AG10803 (cell line): ENCODE measurements at regions not wholly inside any gene's neighbourhood (a gene's known extent, or its start where the extent isn't known, plus 50 kb on each side); places are given as distances from the start of the nearest gene placed in this dataset.
A peak's percentile ranks its signal among the peaks of the same experiment; 100 is the strongest.

Experiments used
- DNase-seq: peaks from one replicate; pipeline ENCODE4 v3.0.0; 2010; ENCODE audit warnings: low read depth
- H3K4me3 ChIP-seq: 2 replicates; pipeline ENCODE4 v1.5.1; 2011; ENCODE audit warnings: mild to moderate bottlenecking, low read length, control low read depth
- TF ChIP-seq, protein P1 (sequence below): conservative IDR thresholded peaks from 2 replicates; pipeline ENCODE4 v1.5.1; 2011; ENCODE audit warnings: mild to moderate bottlenecking, low read length, control low read depth, inconsistent platforms

- no peak overlapping the region for H3K4me3 ChIP-seq
- no peak for DNase-seq
- TF ChIP-seq, protein P1, sequence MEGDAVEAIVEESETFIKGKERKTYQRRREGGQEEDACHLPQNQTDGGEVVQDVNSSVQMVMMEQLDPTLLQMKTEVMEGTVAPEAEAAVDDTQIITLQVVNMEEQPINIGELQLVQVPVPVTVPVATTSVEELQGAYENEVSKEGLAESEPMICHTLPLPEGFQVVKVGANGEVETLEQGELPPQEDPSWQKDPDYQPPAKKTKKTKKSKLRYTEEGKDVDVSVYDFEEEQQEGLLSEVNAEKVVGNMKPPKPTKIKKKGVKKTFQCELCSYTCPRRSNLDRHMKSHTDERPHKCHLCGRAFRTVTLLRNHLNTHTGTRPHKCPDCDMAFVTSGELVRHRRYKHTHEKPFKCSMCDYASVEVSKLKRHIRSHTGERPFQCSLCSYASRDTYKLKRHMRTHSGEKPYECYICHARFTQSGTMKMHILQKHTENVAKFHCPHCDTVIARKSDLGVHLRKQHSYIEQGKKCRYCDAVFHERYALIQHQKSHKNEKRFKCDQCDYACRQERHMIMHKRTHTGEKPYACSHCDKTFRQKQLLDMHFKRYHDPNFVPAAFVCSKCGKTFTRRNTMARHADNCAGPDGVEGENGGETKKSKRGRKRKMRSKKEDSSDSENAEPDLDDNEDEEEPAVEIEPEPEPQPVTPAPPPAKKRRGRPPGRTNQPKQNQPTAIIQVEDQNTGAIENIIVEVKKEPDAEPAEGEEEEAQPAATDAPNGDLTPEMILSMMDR = no peak
Observed at GRCh38 chr3:153080778-153081240, 81.2 kb upstream of the RAP2B start.

DNA sequence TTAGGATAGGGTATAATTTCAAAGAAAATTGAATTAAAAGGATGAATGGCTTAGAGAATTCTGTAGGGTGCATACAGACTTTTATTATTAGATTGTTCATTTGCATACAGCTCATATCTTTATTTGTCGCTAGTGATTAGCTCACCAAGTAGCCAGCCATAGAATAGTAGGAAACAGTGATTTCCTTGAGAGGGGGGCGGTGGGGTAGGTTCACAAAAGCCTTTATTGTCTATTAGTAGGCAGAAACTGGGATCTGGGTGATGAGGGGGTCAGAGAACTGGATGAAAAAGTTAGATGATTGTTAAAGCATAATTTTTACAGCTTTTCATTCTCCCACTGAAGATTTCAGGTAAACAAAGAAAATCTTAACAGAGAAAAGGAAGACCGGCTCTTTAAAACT, 77.6 kb upstream of the RAP2B start:
- no peak for DNase-seq
- TF ChIP-seq, protein P1 = no peak
- no peak overlapping the region for H3K4me3 ChIP-seq

DNA sequence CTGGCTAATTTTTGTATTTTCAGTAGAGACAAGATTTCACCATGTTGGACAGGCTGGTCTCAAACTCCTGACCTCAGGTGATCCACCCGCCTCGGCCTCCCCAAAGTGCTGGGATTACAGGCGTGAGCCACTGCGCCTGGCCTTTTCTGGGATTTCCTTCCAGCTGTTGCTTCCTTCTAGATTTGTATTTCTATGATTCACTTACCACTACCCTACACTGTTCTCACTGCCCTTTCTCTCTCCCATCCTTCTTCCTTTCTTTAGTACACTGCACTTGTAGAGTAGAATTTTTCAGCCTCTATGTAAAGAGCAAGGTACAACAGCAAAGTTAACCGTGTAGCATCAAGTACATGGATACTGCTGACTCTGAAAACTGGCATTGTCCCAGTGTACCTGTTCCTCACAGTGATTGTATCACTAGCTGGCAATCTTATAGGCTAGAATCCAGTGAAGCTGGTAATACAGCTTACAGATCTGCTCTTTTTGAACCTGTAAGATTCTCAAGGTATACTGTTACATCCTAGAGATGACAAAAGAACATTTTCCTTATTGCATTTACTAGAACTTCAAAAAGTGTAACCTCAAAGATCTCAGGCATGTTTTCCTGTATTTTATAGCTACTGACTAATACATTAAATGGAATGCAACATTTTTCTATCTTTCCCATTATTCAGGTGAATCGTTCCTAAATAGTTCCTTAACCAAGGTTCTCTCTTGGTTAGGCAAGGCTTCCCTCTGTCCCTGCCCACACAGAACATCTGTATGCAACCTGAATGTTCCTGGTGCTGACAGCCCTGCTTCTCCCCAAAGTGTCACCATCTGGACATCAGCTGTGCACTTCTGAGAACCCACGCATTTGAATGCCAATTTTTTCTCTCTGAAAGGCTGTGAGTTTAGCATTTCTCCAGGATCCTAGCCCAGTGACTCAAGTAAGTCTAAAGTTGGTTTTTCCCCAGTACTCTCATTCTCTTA, 74.1 kb upstream of the RAP2B start:
- peak; percentile 94 for DNase-seq
- no peak overlapping the region for H3K4me3 ChIP-seq
- TF ChIP-seq, protein P1 = no peak

GRCh38 chr3:153089620-153090019, 72.4 kb upstream of the RAP2B start:
- TF ChIP-seq, protein P1 = no peak
- no peak for DNase-seq
- H3K4me3 ChIP-seq = no peak overlapping the region

- no peak for DNase-seq
- TF ChIP-seq, protein P1 = no peak
- H3K4me3 ChIP-seq = no peak overlapping the region
Observed at GRCh38 chr3:153090973-153091372, 71.1 kb upstream of the RAP2B start.

- DNase-seq = no peak
- H3K4me3 ChIP-seq = no peak overlapping the region
- TF ChIP-seq, protein P1 = no peak
Observed at GRCh38 chr3:153093629-153094028, 68.4 kb upstream of the RAP2B start.

DNA sequence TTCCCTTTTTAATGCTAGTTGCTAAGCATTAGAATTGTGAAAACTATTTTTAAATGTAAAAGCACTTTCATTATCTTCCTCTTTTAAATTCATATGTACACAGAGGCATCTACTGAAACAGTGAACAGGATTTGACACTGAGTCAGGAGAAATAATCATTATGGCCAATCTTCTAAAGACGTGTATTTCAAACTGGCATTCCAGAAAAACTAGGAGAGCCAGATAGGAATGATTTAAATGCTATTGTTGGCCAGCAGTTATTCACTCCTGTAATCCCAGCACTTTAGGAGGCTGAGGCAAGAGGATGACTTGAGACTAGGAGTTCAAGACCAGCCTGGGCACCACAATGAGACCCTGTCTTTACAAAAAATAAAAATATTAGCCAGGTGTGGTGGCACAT, 67.6 kb upstream of the RAP2B start:
- TF ChIP-seq, protein P1 = no peak
- DNase-seq = peak; percentile 20
- H3K4me3 ChIP-seq = no peak overlapping the region
